Endothelial cell of umbilical vein (primary cell): ENCODE measurements at regions not wholly inside any gene's neighbourhood (a gene's known extent, or its start where the extent isn't known, plus 50 kb on each side); places are given as distances from the start of the nearest gene placed in this dataset.

Source experiments
- BruUV-seq: library from RNA; stranded (reverse); fragments of 400-500 nt; replicated peaks from 2 replicates; lab custom pipeline; 2021; lab: Mats Ljungman, UMichigan
- CTCF ChIA-PET: fragments of 300-600, 350-600 bp; sonication (Branson Sonifier 250); formaldehyde crosslinking; loops from one replicate; lab custom pipeline; 2021; ENCODE audit warnings: antibody characterized with exemption, inconsistent platforms; lab: Charles Lee
- POLR2A ChIA-PET: fragments of 300-600, 350-600 bp; sonication (Branson Sonifier 250); formaldehyde crosslinking; loops from one replicate; lab custom pipeline; 2021; ENCODE audit warnings: antibody characterized with exemption, inconsistent platforms; lab: Charles Lee
- DNase-seq: peaks from one replicate; pipeline ENCODE4 v3.0.0-alpha.2; 2011; ENCODE audit warnings: low read depth, low spot score
- FAIRE-seq: peaks from 2 replicates; lab custom pipeline; 2011; peaks lifted over from hg19 to GRCh38; lab: Jason Lieb, UNC
- H2AFZ ChIP-seq: 2 replicates; pipeline ENCODE4 v1.6.0; 2012; ENCODE audit warnings: low read depth, low read length, control low read depth, inconsistent platforms
- H3K27ac ChIP-seq: 2 replicates; pipeline ENCODE4 v1.5.1; 2011; ENCODE audit warnings: low read depth, mild to moderate bottlenecking, control low read depth, low read length, moderate library complexity; ENCODE audit not compliant: insufficient read depth
- H3K27me3 ChIP-seq, 2 experiments: 2 replicates each; pipeline versions ENCODE4 v1.6.0 to v1.6.1; 2011; ENCODE audit warnings: low read length in 2 of 2, mixed read lengths in 1 of 2; ENCODE audit not compliant: control insufficient read depth in 2 of 2, insufficient read depth in 2 of 2
- H3K36me3 ChIP-seq, 2 experiments: 2 replicates in 1 of 2; 3 replicates in 1 of 2; pipeline ENCODE4 v1.5.1; 2011; ENCODE audit warnings: low read length in 2 of 2, mild to moderate bottlenecking in 1 of 2, moderate library complexity in 1 of 2; ENCODE audit not compliant: control insufficient read depth in 2 of 2, insufficient read depth in 2 of 2; ENCODE audit errors: extremely low read depth in 1 of 2
- H3K4me1 ChIP-seq: 3 replicates; pipeline ENCODE4 v1.5.1; 2011; ENCODE audit warnings: mild to moderate bottlenecking, low read length; ENCODE audit not compliant: control insufficient read depth, insufficient read depth; ENCODE audit errors: extremely low read depth
- H3K4me2 ChIP-seq: 2 replicates; pipeline ENCODE4 v1.6.1; 2011; ENCODE audit warnings: low read length, control low read depth, mixed read lengths; ENCODE audit not compliant: insufficient read depth
- H3K4me3 ChIP-seq, 3 experiments: fragments of 200-600 bp in 1 of 3; sonication (generic), shearing (Covaris generic) in 1 of 3; replicated peaks in 1 of 3; 2 replicates each; pipeline ENCODE4 v1.5.1; 2011 to 2016; ENCODE audit warnings: control low read depth in 3 of 3, low read length in 3 of 3, mild to moderate bottlenecking in 2 of 3, inconsistent platforms in 1 of 3, low read depth in 1 of 3, moderate library complexity in 1 of 3; ENCODE audit not compliant: insufficient read depth in 1 of 3
- H3K79me2 ChIP-seq: 2 replicates; pipeline ENCODE4 v1.6.0; 2012; ENCODE audit warnings: low read length, inconsistent platforms; ENCODE audit not compliant: control insufficient read depth, insufficient read depth
- H3K9ac ChIP-seq: replicated peaks from 2 replicates; pipeline ENCODE3; 2011; ENCODE audit warnings: low read length, control low read depth; ENCODE audit not compliant: insufficient read depth; ENCODE audit errors: extremely low read depth
- H3K9me1 ChIP-seq: replicated peaks from 3 replicates; pipeline ENCODE4 v1.6.0; 2011; ENCODE audit warnings: mild to moderate bottlenecking, low read length; ENCODE audit not compliant: control insufficient read depth, insufficient read depth; ENCODE audit errors: extremely low read depth
- H3K9me3 ChIP-seq: replicated peaks from 2 replicates; pipeline ENCODE4 v1.5.1; 2012; ENCODE audit warnings: low read length, inconsistent platforms; ENCODE audit not compliant: control insufficient read depth, insufficient read depth
- H4K20me1 ChIP-seq: replicated peaks from 2 replicates; pipeline ENCODE3; 2011; ENCODE audit warnings: mild to moderate bottlenecking, low read length; ENCODE audit not compliant: control insufficient read depth, insufficient read depth; ENCODE audit errors: extremely low read depth
- CTCF ChIP-seq, 2 donors: IDR thresholded peaks; 1 replicate in 1 of 2; 2 replicates in 1 of 2; pipeline ENCODE4 v1.5.1; 2011; ENCODE audit warnings: low read length in 2 of 2, mild to moderate bottlenecking in 2 of 2, moderate library complexity in 2 of 2, control low read depth in 1 of 2, inconsistent platforms in 1 of 2, low read depth in 1 of 2; ENCODE audit not compliant: insufficient read depth in 1 of 2; ENCODE audit errors: extremely low read depth in 1 of 2
- EZH2 ChIP-seq: IDR thresholded peaks from 2 replicates; pipeline ENCODE4 v1.6.1; 2012; ENCODE audit warnings: borderline replicate concordance, low read depth, mild to moderate bottlenecking, moderate library complexity, low read length, inconsistent platforms; ENCODE audit not compliant: severe bottlenecking
- FOS ChIP-seq: IDR thresholded peaks from 2 replicates; pipeline ENCODE4 v1.6.1; 2011; ENCODE audit warnings: mild to moderate bottlenecking, low read length, moderate library complexity, borderline replicate concordance; ENCODE audit not compliant: insufficient read depth
- GATA2 ChIP-seq: IDR thresholded peaks from 2 replicates; pipeline ENCODE4 v1.7.0; 2011; ENCODE audit warnings: low read depth, mild to moderate bottlenecking, moderate library complexity, mixed read lengths, low read length; ENCODE audit not compliant: insufficient read length, insufficient read depth
- JUN ChIP-seq: IDR thresholded peaks from 2 replicates; pipeline ENCODE4 v1.6.1; 2011; ENCODE audit warnings: borderline replicate concordance, low read depth; ENCODE audit not compliant: insufficient read length, insufficient read depth
- MAX ChIP-seq: IDR thresholded peaks from 2 replicates; pipeline ENCODE4 v1.6.1; 2011; ENCODE audit not compliant: insufficient read depth, insufficient read length
- MYC ChIP-seq: IDR thresholded peaks from one replicate; pipeline ENCODE4 v1.6.1; 2011; ENCODE audit warnings: mild to moderate bottlenecking, low read depth, low read length
- POLR2A ChIP-seq: IDR thresholded peaks from 2 replicates; pipeline ENCODE4 v1.6.1; 2012; ENCODE audit warnings: low read depth, mild to moderate bottlenecking, control low read depth, low read length
- POLR2AphosphoS5 ChIP-seq: IDR thresholded peaks from 2 replicates; pipeline ENCODE4 v1.6.1; 2012; ENCODE audit warnings: low read depth, mild to moderate bottlenecking, control low read depth, low read length, moderate library complexity; ENCODE audit not compliant: insufficient read depth
- dilution Hi-C: fragments of 300-500 bp; cut with MboI; formaldehyde crosslinking; loops from one replicate; pipeline ENCODE4 v1.15.0; 2019; ENCODE audit warnings: low sequenced_read_pairs; ENCODE audit not compliant: extremely low pct_ligation_motif_present
- intact Hi-C: fragments of 100-400 bp; cut with micrococcal nuclease; formaldehyde crosslinking; loops from one replicate; pipeline ENCODE4 v1.10.0; 2022

- Histone ChIP-seq H3K9me3 (no peaks in the 10 kb centered on the region), H3K27ac (no peak overlapping the region), H3K4me1 (no peaks in the 10 kb centered on the region), H3K9ac (no peak overlapping the region), H3K4me3 (no peak overlapping the region), H3K27me3 (no peaks in the 10 kb centered on the region), H4K20me1 (no peaks in the 10 kb centered on the region), H2AFZ (no peak overlapping the region), H3K4me2 (no peak overlapping the region), H3K9me1 (no peaks in the 10 kb centered on the region), H3K36me3 (no peaks in the 10 kb centered on the region), H3K79me2 (no peaks in the 10 kb centered on the region)
- ChIA-PET POLR2A (no interaction called here), CTCF (interaction anchor here (1.1 to 3.7 kb wide), 7 partner anchors 10 to 545 kb away, joined by 4 to 63 read pairs (median 6); no protein-coding TSS in a partner anchor)
- no peak for TF ChIP-seq POLR2AphosphoS5
- TF ChIP-seq MYC: no peak
- no peak for TF ChIP-seq FOS
- TF ChIP-seq GATA2: no peak
- no peak for TF ChIP-seq JUN
- TF ChIP-seq MAX: no peak
- TF ChIP-seq POLR2A: no peak
- no peak for TF ChIP-seq EZH2
- no peak for TF ChIP-seq CTCF (IDR thresholded peaks at IDR 0.05; ENCODE audit: extremely low read depth in 1 of 2, insufficient read depth in 1 of 2, low read depth in 1 of 2, low read length in 2 of 2)
- DNase-seq (no peak), FAIRE-seq (no peak)
- dilution Hi-C loops (no loop called here), intact Hi-C loops (loop anchor here (5.0 kb wide), 1 partner anchor 437 kb away; no protein-coding TSS in a partner anchor)
- BruUV-seq: no TSS peak
Observed at GRCh38 chr10:60644436-60645130, 133.7 kb upstream of the CDK1 start.
